ENCODE measurements at regions not wholly inside any gene's neighbourhood (a gene's known extent, or its start where the extent isn't known, plus 50 kb on each side); places are given as distances from the start of the nearest gene placed in this dataset.

- DNase-seq: no peak
Measured at GRCh38 chr9:16158093-16158492, 605.2 kb downstream of the CCDC171 start.

- DNase-seq: no peak
Measured at GRCh38 chr9:16161483-16161882, 608.6 kb downstream of the CCDC171 start.

DNA sequence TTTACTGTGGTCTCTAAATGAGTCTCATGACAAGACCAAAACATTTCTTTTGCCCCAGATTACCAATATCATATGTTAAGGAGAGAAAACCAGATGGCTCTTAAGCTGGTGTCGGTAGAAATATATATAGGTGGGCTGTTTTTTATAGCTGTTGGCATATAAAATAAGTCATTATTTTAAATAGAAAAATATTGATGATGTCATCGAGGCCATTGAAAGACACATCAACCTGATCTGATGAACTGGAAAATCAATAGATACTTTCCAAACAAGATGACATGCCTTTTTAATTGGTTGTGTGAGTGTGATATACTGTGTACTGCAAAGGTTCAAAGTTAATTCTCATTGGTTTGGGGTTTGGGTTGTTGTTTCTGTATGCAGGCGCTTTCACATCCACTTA lies 617.3 kb downstream of the CCDC171 start:
- no peak for DNase-seq

GRCh38 chr9:16171911-16172310 lies 619.1 kb downstream of the CCDC171 start:
- DNase-seq: no peak

DNA sequence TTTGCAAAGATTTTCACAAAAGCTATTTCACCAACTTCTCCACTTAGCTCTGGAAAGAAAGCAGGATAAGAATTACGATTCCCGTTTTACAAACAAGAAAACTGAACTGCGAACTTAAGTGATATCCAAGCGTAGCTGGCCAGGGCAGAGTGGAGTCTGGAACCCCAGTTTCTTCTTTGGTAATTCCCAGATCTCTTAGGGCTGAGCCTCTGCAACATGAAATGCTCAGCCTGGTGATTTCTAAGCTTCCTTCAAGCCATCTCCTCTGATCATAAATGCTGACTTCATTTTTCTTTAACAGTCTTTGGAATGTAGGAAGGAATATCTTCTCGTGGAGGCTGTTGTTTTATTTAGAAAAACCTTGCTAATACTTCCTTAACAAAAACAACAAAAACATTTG lies 620.0 kb downstream of the CCDC171 start:
- DNase-seq: no peak

GRCh38 chr9:16174915-16175314 lies 622.1 kb downstream of the CCDC171 start:
- no peak for DNase-seq

- no peak for DNase-seq
Measured at GRCh38 chr9:16175461-16175860, 622.6 kb downstream of the CCDC171 start.

DNA sequence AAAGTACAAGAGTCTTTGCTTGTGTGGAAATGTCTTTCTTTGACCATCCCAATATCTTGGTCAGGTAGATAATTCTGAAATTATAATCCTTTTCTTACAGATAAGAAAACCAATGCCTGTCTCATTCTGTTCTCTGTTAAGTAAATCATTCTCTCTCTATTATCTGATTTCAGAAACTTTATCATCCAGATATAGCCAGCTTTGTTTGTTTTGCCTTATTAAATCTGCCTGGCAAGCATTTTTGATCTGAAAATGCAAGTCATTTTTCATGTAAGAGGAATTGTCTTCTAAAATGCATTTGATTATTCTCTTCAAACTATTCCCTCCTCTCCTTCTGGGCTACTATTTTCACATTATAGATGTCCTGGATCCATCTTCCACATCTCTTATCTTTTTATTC lies 625.5 kb downstream of the CCDC171 start:
- no peak for DNase-seq

DNA sequence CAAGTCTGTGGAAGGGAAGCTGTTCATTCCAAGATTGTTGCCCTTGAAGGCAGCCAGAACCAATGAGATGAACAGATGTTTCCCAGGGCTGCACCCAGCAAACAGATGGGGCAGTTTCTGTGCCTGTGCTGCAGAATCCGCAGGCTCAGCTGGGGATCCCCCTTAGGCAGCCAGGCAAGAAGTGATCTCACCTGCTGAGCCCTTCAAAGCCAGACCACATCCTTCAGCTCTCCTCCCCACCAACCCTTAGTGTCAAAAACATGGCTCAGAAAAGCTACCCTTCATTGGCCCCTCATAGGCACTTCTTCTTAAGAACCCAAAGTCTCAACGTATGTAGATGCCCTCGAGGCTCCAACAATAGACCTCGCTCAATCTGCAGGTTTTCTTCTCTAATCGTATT lies 626.7 kb downstream of the CCDC171 start:
- peak; percentile 22 to 73 for DNase-seq

GRCh38 chr9:16180091-16180490 lies 627.2 kb downstream of the CCDC171 start:
- DNase-seq: no peak

DNA sequence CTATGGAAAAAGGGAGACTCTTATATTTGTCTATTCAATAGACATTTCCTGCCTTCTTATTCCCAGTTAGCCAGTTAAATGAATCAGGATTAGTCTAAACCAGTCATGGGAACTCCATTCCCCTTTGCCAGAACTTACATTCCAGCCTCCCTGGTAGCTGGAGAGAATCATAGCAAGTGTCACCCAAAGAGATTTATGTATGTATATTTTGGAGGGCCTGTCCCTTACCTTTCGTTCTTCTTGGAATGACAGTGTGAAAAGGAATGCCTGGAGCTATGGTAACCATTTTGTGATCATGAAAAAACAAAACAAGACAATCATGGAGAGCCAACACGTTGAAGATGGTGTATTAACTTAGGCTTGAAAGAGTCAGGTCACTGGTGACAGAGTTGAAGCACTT lies 627.7 kb downstream of the CCDC171 start:
- DNase-seq: no peak

- no peak for DNase-seq
Measured at GRCh38 chr9:16181539-16181938, 628.7 kb downstream of the CCDC171 start.

DNA sequence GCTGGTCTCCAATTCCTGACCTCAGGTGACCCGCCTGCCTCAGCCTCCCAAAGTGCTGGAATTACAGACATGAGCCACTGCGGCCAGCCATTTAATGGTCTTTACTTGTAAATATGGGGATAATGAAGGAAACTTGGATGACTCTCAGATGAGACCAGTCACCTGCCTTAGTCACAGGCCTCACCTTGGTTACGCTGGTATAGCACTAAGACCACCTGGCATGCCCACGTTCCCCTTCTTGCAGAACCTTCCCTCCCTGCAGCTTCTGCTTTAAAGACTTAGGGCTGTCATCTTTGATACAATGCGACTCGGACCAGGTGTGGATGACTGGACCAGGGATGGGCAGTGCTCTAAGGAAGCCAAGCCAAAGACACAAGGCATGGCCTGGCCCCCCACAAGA lies 629.9 kb downstream of the CCDC171 start:
- DNase-seq: no peak

- no peak for DNase-seq
Measured at GRCh38 chr9:16184964-16185646, 632.3 kb downstream of the CCDC171 start.

GRCh38 chr9:16191191-16191590 lies 638.3 kb downstream of the CCDC171 start:
- no peak for DNase-seq

GRCh38 chr9:16191691-16192402 lies 639.0 kb downstream of the CCDC171 start:
- DNase-seq: peak in 1 of 2 experiments; percentile 56

- DNase-seq: no peak
Measured at GRCh38 chr9:16192403-16193017, 639.7 kb downstream of the CCDC171 start.

- DNase-seq: no peak
Measured at GRCh38 chr9:16193066-16193465, 640.2 kb downstream of the CCDC171 start.

- DNase-seq: no peak
Measured at GRCh38 chr9:16196206-16196605, 643.4 kb downstream of the CCDC171 start.

DNA sequence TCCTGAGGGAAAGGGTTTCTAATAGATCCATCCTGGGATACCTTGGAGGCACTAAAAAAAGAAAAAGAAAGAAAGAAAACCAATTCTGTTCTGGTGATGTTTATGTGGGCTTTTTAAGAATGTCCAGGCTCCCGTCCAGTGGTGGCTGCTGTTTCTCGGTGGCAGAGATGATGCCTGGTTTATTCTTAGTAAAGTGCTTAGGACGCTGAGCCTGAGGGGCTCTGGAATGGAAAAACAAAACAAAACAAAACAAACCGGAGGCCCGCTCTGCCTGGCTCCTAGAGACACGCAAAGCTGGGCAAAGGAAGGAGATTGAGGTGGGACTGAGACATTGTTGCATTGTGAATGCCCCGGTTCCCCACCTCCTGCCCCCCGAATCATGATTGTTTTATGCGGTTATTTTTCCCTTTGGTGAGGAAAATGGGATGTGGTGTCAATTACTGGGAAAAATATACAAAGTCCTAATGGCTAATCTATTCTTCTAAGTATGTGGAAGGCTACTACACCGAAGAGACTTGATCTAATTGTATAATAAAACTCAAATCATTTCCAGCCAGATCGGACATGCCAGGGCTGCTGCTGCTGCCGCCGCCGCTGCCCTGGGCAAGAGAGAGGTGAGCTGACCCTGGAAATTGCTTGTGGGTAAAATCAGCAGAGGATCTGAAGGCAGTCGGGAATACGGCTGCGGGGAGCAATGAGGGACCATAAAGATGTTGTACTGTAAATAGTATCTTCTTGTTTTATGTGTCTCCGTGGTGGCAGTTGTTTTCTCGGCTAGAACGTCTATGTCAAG lies 644.9 kb downstream of the CCDC171 start:
- DNase-seq: no peak

GRCh38 chr9:16198996-16199395 lies 646.2 kb downstream of the CCDC171 start:
- DNase-seq: no peak

DNA sequence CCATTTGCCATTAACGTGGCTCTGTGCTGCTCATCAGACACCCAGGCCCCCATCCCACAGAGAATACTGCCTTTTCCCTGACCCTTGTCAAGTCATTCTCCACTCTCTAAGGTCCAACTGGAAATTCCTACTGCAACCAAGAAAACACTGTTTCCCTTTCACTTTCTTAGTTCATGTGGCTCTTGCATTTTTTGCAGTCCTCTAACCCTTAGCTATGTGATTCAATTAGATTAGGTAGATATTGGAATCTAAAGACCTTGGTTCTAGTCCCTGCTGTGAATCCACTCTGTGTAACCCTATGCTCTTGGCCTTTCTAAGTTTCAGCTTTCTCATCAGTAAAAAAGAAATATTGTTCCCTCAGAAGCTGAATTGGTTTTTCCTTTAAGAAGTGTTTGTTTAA lies 649.4 kb downstream of the CCDC171 start:
- DNase-seq: no peak

Measured in NCI-H524 (cell line).